Ectodermal cell (in vitro differentiated cells): ENCODE measurements at regions not wholly inside any gene's neighbourhood (a gene's known extent, or its start where the extent isn't known, plus 50 kb on each side); places are given as distances from the start of the nearest gene placed in this dataset.

Experiments
- H3K27ac ChIP-seq: 2 replicates; pipeline ENCODE4 v1.7.0; 2013; ENCODE audit warnings: mild to moderate bottlenecking, low read depth, low read length; ENCODE audit not compliant: insufficient read depth, poor library complexity, severe bottlenecking
- H3K27me3 ChIP-seq: 2 replicates; pipeline ENCODE4 v1.7.0; 2013; ENCODE audit warnings: mild to moderate bottlenecking, low read length; ENCODE audit not compliant: insufficient read depth, control insufficient read depth, poor library complexity, severe bottlenecking
- H3K36me3 ChIP-seq: one replicate; pipeline ENCODE4 v1.7.0; 2013; ENCODE audit warnings: low read length; ENCODE audit not compliant: control insufficient read depth, insufficient read depth
- H3K4me1 ChIP-seq: one replicate; pipeline ENCODE4 v1.7.0; 2013; ENCODE audit warnings: low read length; ENCODE audit not compliant: control insufficient read depth, insufficient read depth
- H3K4me3 ChIP-seq: 2 replicates; pipeline ENCODE4 v1.7.0; 2013; ENCODE audit warnings: low read depth, low read length, control low read depth; ENCODE audit not compliant: insufficient read depth
- H3K9me3 ChIP-seq: 2 replicates; pipeline ENCODE4 v1.7.0; 2013; ENCODE audit warnings: mild to moderate bottlenecking, low read length, moderate library complexity; ENCODE audit not compliant: control insufficient read depth
- WGBS, 2 experiments: methylation state at CpG; one replicate each; pipeline ENCODE4 v1.1.7; 2013; ENCODE audit warnings: missing lambda C conversion rate in 2 of 2; 5-methylcytosine and 5-hydroxymethylcytosine counted together

DNA sequence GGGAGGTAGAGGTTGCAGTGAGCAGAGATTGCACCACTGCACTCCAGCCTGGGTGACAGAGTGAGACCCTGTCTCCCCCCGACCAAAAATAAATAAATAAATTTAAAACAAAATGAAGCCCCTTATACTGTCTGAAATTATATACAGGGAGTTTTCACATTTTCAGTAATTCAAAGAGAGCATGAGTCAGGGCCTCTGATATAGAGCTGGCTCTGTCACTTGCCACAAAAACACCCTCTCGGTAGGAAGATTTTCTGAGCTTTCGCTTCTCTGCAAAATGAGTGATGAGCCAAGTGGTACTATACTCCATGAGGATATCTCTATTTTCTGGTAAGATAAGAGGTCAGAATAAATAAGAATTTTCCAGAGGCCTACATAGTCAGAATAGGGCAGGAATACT is 462.9 kb downstream of the COG6 start:
- peaks cover 4% of the 10 kb centered on the region for H3K4me1 ChIP-seq
- H3K4me3 ChIP-seq: no peak overlapping the region
- no peaks in the 10 kb centered on the region for H3K9me3 ChIP-seq
- 94 to 96% methylated on average over 2 to 3 of the region's 3 CpGs for WGBS, 2 experiments
- H3K27ac ChIP-seq: no peak overlapping the region
- H3K27me3 ChIP-seq: no peaks in the 10 kb centered on the region
- no peaks in the 10 kb centered on the region for H3K36me3 ChIP-seq

DNA sequence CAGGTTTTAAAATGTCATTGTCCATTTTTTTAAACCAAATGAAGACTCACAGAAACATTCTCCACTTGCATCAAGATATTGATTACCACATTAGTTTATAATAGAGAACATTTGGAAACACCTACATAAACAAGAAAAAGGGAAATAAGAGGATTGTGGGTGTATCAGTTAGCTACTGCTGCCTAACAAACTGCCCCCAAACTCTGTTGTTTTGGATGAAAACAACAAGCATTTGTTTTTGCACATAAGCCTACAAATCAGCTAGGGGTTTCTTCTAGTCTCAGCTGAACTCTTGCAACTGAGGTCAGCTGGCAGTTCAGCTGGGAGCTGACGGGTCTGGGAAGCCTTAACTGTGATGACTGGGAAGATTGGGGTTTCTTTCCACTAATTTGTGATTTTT is 464.4 kb downstream of the COG6 start:
- Histone ChIP-seq H3K9me3 (no peaks in the 10 kb centered on the region), H3K36me3 (no peaks in the 10 kb centered on the region), H3K4me1 (peaks cover 4% of the 10 kb centered on the region), H3K27ac (no peak overlapping the region), H3K27me3 (no peaks in the 10 kb centered on the region), H3K4me3 (no peak overlapping the region)
- WGBS, 2 experiments: 90 to 100% methylated on average over 1 of the region's 1 CpG

DNA sequence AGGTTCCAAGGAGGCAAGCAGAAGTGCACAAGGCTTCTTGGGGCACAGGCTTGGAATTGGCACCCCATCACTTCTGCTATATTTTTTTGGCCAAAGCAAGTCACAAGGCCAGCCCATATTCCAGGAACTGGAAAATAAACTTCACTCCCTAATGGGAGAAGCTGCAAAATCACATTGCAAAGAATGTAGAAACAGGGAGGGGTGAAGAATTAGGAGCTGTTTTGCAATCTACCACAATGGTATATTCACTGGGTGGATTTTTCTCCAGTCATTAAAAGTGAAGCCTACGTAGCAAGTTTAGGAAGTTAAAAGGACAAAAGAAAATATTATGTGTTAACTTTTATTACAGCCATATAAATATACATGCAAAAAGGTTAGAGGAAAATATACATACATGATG is 464.8 kb downstream of the COG6 start:
- Histone ChIP-seq H3K4me1 (peaks cover 4% of the 10 kb centered on the region), H3K27me3 (no peaks in the 10 kb centered on the region), H3K27ac (no peak overlapping the region), H3K4me3 (no peak overlapping the region), H3K9me3 (no peaks in the 10 kb centered on the region), H3K36me3 (no peaks in the 10 kb centered on the region)
- no CpG with 5 or more reads among the region's 1 CpG for WGBS, 2 experiments

DNA sequence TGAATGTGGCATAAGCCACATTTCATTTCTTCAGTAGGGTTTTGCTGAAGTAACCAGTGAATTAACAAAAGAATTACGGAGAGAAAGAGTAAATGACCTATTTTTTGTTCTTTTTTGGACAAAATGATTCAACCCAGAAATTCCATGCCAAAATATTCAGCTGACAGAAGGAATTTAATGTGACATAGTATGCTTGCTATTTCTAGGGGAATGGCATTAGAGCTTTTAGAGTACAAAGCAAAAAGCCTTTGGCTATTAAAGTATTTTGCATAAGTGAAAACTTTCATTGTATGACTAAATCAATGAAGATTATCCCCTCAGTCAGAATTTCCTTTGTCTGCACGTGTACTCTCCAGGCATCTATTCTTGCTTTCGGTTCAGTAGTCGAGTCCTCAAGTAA is 465.3 kb downstream of the COG6 start:
- Histone ChIP-seq H3K27me3 (no peaks in the 10 kb centered on the region), H3K4me3 (no peak overlapping the region), H3K36me3 (no peaks in the 10 kb centered on the region), H3K4me1 (peaks cover 1% of the 10 kb centered on the region), H3K27ac (no peak overlapping the region), H3K9me3 (no peaks in the 10 kb centered on the region)
- 71 to 72% methylated on average over 2 to 4 of the region's 4 CpGs for WGBS, 2 experiments

DNA sequence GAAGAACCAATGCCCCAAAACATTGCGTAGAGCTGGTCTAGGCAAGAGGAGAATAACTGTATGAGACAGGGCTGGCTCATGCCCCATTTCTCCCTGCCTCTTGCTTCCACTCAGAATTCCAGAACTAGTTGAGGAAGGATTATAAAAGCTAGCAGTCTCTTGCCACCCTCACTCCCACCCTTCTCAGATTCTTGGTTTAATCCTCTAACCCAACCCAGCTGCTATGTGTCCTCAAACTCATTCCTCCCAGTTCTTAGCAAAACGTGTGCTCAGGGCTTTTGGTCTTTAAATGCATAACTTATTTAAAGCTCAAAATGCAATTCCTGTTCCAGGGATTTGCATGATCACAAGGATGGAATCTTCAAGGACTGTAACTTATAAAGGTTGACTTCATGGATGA is 466.3 kb downstream of the COG6 start:
- no peak overlapping the region for H3K27ac ChIP-seq
- no peak overlapping the region for H3K4me3 ChIP-seq
- no peaks in the 10 kb centered on the region for H3K27me3 ChIP-seq
- no peaks in the 10 kb centered on the region for H3K36me3 ChIP-seq
- no peaks in the 10 kb centered on the region for H3K4me1 ChIP-seq
- 91 to 95% methylated on average over 2 of the region's 2 CpGs for WGBS, 2 experiments
- no peaks in the 10 kb centered on the region for H3K9me3 ChIP-seq

DNA sequence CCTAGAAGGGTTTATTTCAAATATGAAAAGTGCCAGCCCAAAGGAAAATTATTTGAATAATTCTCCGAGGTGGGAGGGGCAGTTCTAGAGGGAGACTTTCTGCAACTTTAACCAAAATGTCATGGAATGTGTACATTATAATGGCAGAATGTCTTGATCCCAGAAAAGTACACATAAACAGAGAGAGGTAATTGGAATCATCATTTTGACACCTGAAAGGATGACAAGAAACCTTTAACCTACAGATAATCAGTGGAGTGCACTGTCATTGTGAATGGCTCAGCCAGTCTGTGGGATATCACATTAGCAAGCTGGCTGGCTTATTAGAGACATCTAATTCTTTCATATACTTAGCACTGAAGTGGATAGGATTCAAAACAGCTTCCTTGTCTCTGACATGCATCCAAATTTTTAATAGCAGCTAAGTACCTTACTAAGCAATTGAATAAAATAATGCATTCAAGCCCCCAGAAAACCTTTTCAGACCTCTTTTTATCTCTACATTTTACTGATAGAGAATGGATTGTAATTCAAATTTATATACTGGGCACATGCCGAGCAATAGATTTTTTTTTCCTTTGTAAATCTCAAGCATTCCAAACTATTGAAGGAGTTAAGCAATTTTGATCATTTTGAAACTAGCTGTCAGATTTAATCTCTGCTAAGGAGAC is 468.6 kb downstream of the COG6 start:
- WGBS, 2 experiments: 86 to 100% methylated on average over 1 to 2 of the region's 2 CpGs
- no peaks in the 10 kb centered on the region for H3K4me1 ChIP-seq
- no peak overlapping the region for H3K4me3 ChIP-seq

DNA sequence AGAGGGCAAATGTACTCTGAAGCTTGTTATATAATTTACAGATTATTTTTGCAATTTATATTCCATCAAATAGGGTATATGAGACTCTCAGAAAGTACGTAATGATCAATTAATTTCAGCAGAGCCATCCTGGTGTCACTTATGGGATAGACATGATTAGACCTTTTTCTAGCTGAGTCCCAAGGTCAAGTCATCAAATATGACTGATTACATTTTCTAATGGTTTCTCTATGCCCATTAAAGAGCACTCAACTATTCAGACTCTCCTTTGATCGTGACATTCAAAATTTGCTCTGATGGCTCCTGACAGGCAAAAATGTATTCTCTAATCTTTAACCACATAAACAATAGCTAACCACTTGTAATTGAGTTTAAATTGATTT is 469.2 kb downstream of the COG6 start:
- Histone ChIP-seq H3K4me3 (no peak overlapping the region), H3K9me3 (no peaks in the 10 kb centered on the region), H3K4me1 (no peaks in the 10 kb centered on the region), H3K27me3 (no peaks in the 10 kb centered on the region), H3K36me3 (no peaks in the 10 kb centered on the region), H3K27ac (no peak overlapping the region)
- WGBS, 2 experiments: 88 to 96% methylated on average over 2 of the region's 2 CpGs

More for the DNA sequence above, 468.6 kb downstream of the COG6 start:
- Histone ChIP-seq H3K27me3 (no peaks in the 10 kb centered on the region), H3K9me3 (no peaks in the 10 kb centered on the region), H3K36me3 (no peaks in the 10 kb centered on the region), H3K27ac (no peak overlapping the region)

DNA sequence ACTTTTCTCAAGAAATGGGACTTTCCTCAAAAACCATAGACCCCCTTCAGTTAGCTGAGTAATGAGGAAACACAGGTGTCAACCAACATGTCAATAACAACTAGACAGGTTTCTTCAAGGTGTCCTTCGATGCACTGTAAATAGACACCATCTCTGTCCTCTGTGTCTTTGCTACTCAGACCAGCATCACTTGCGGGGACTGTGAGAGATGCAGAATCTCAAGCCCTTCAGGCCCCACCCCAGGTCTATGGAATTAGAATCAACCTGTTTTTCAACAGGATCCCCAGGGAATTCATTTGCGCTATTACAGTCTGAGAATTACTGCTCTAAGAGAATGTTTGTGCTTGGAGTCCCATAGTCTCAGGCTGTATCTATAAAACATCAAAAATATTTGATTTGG is 469.9 kb downstream of the COG6 start:
- H3K27ac ChIP-seq: no peak overlapping the region
- H3K4me3 ChIP-seq: no peak overlapping the region
- H3K36me3 ChIP-seq: no peaks in the 10 kb centered on the region
- no peaks in the 10 kb centered on the region for H3K4me1 ChIP-seq
- no peaks in the 10 kb centered on the region for H3K9me3 ChIP-seq
- WGBS, 2 experiments: 91 to 96% methylated on average over 3 of the region's 3 CpGs
- H3K27me3 ChIP-seq: no peaks in the 10 kb centered on the region

DNA sequence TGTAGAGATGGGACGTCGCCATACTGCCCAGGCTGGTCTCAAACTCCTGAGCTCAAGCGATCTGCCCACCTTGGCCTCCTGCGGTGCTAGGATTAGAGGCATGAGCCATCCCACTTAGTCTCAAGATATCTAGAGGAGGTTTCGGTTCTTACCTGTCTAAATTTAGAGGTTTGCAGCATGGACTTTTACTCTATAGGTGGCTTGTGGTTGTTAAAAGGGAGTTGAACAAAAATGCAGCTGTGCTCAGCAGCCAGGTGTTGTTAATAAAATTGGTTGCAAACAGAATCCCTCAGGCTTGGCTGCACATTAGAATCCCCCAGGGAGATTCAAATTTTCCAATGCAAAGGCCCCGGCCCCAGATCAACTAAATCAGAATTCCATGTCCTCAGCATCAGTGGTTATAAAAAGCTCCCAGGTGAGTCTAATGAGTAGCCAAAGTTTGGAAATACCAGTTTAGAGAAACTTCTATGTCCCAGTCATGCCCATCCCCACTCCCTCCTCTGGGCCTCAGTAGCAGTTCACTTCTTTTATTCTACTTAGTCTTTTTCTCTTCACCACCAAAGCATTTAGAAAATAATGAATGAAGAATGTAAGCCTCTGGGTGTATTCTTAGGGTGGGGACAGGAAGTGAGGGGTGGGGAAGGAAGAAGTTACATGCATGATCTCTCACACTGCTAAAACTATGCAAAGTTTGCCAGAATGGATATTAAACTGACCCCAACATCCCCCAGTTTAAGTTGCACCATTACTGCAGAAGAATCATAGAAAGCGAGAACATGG is 471.0 kb downstream of the COG6 start:
- Histone ChIP-seq H3K27ac (no peak overlapping the region), H3K27me3 (no peaks in the 10 kb centered on the region)
- 89 to 90% methylated on average over 7 of the region's 7 CpGs for WGBS, 2 experiments

DNA sequence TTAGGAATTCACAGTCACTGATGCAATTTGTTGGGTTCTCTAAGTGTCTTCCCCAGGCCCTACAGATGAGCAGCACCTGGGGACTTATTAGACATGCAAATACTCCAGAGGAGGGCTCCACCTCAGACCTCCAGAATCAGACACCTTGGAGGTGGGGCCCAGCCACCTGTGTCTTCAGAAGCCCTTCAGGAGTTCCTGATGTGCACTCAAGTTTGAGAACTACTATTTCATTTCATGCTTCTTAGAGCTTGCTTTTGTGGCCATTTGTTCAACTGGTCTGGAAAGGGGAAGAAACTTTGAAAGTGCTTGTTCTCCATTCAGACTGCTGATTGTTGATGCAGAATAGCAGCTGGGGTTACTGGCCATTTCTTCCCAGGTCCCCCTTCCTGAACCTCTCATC is 472.0 kb downstream of the COG6 start:
- H3K4me3 ChIP-seq: no peak overlapping the region
- H3K27me3 ChIP-seq: no peaks in the 10 kb centered on the region
- no peaks in the 10 kb centered on the region for H3K36me3 ChIP-seq
- H3K9me3 ChIP-seq: no peaks in the 10 kb centered on the region
- no peak overlapping the region for H3K27ac ChIP-seq
- no peaks in the 10 kb centered on the region for H3K4me1 ChIP-seq

More for the DNA sequence above, 471.0 kb downstream of the COG6 start:
- Histone ChIP-seq H3K36me3 (no peaks in the 10 kb centered on the region), H3K4me1 (no peaks in the 10 kb centered on the region), H3K4me3 (no peak overlapping the region), H3K9me3 (no peaks in the 10 kb centered on the region)
